Dermis blood vessel endothelial cell (primary cell): ENCODE measurements at regions not wholly inside any gene's neighbourhood (a gene's known extent, or its start where the extent isn't known, plus 50 kb on each side); places are given as distances from the start of the nearest gene placed in this dataset.
A peak's percentile ranks its signal among the peaks of the same experiment; 100 is the strongest.
"Not testable (repeated sequence)": the region's sequence is repeated elsewhere in the genome, so short reads cannot be mapped to it uniquely, and the experiment has no call there.

Source experiments
- DNase-seq: peaks from one replicate; pipeline ENCODE4 v3.0.0; 2010

GRCh38 chr1:101485712-101486111 is 248.9 kb downstream of the S1PR1 start:
- DNase-seq = no peak

- DNase-seq = not testable (repeated sequence)
Measured at GRCh38 chr1:101492144-101492543, 255.3 kb downstream of the S1PR1 start.

- not testable (repeated sequence) for DNase-seq
Measured at GRCh38 chr1:101493920-101494319, 257.1 kb downstream of the S1PR1 start.

GRCh38 chr1:101496109-101496508 is 259.3 kb downstream of the S1PR1 start:
- DNase-seq = no peak

- no peak for DNase-seq
Measured at GRCh38 chr1:101497881-101498559, 261.2 kb downstream of the S1PR1 start.

GRCh38 chr1:101504106-101504505 is 267.3 kb downstream of the S1PR1 start:
- DNase-seq = not testable (repeated sequence)

- not testable (repeated sequence) for DNase-seq
Measured at GRCh38 chr1:101505240-101505639, 268.4 kb downstream of the S1PR1 start.

GRCh38 chr1:101506541-101507164 is 269.8 kb downstream of the S1PR1 start:
- DNase-seq = peak; percentile 70

GRCh38 chr1:101507547-101507971 is 270.7 kb downstream of the S1PR1 start:
- DNase-seq = no peak

- DNase-seq = no peak
Measured at GRCh38 chr1:101508913-101509312, 272.1 kb downstream of the S1PR1 start.

GRCh38 chr1:101509370-101509769 is 272.6 kb downstream of the S1PR1 start:
- DNase-seq = no peak

GRCh38 chr1:101511202-101511891 is 274.5 kb downstream of the S1PR1 start:
- DNase-seq = no peak

GRCh38 chr1:101520302-101520701 is 283.5 kb downstream of the S1PR1 start:
- peak; percentile 66 for DNase-seq

- DNase-seq = no peak
Measured at GRCh38 chr1:101522486-101522885, 285.7 kb downstream of the S1PR1 start.

GRCh38 chr1:101526813-101527212 is 290.0 kb downstream of the S1PR1 start:
- no peak for DNase-seq

GRCh38 chr1:101532377-101532776 is 295.6 kb downstream of the S1PR1 start:
- no peak for DNase-seq

- DNase-seq = no peak
Measured at GRCh38 chr1:101540161-101540560, 303.3 kb downstream of the S1PR1 start.

GRCh38 chr1:101546885-101547284 is 310.1 kb downstream of the S1PR1 start:
- DNase-seq = no peak

GRCh38 chr1:101547357-101547756 is 310.5 kb downstream of the S1PR1 start:
- DNase-seq = no peak

GRCh38 chr1:101548376-101548775 is 311.6 kb downstream of the S1PR1 start:
- no peak for DNase-seq

- no peak for DNase-seq
Measured at GRCh38 chr1:101550581-101550980, 313.8 kb downstream of the S1PR1 start.

GRCh38 chr1:101566883-101567538 is 330.2 kb downstream of the S1PR1 start:
- DNase-seq = no peak

GRCh38 chr1:101567582-101568189 is 330.9 kb downstream of the S1PR1 start:
- peak; percentile 66 for DNase-seq
